GM12878 (cell line): ENCODE measurements at regions not wholly inside any gene's neighbourhood (a gene's known extent, or its start where the extent isn't known, plus 50 kb on each side); places are given as distances from the start of the nearest gene placed in this dataset.

Experiments used
- ATAC-seq: fragments of 200-7000 bp; cut with Tn5 transposase; 3 replicates; pipeline ENCODE4 v1.9.1; 2020; ENCODE audit warnings: mild to moderate bottlenecking, moderate library complexity
- BruUV-seq: library from RNA; stranded (reverse); fragments of 400-500 nt; replicated peaks from 2 replicates; lab custom pipeline; 2021; lab: Mats Ljungman, UMichigan
- CTCF ChIA-PET: fragments of 300-600 bp; sonication (Branson Sonifier 250); formaldehyde crosslinking; extraction: SDS; loops from one replicate; lab custom pipeline; 2021; ENCODE audit warnings: inconsistent platforms; lab: Yijun Ruan, JAX
- POLR2A ChIA-PET: fragments of 350-600 bp; formaldehyde crosslinking; extraction: SDS; loops from one replicate; lab custom pipeline; 2021; ENCODE audit warnings: inconsistent platforms; lab: Charles Lee
- RAD21 ChIA-PET: fragments of 300-600 bp; sonication (Branson Sonifier 250); formaldehyde crosslinking; loops from one replicate; lab custom pipeline; 2023; ENCODE audit warnings: antibody characterized with exemption; ENCODE audit not compliant: unreplicated experiment; lab: Charles Lee
- SMC1A ChIA-PET: fragments of 300-600 bp; sonication (Branson Sonifier 250); formaldehyde crosslinking; loops from one replicate; lab custom pipeline; 2023; ENCODE audit not compliant: unreplicated experiment, uncharacterized antibody; lab: Charles Lee
- DNase-seq: peaks from one replicate; pipeline ENCODE4 v3.0.0-alpha.2; 2011; ENCODE audit warnings: low read depth, low spot score
- FAIRE-seq: peaks from 3 replicates; lab custom pipeline; 2011; peaks lifted over from hg19 to GRCh38; lab: Jason Lieb, UNC
- H2AFZ ChIP-seq: 2 replicates; pipeline ENCODE4 v1.6.0; 2011; ENCODE audit warnings: low read depth, low read length, control low read depth; ENCODE audit not compliant: control insufficient read depth
- H3K27ac ChIP-seq: 2 replicates; pipeline ENCODE4 v1.5.1; 2011; ENCODE audit warnings: control low read depth; ENCODE audit not compliant: control insufficient read depth, insufficient read depth
- H3K27me3 ChIP-seq, 2 experiments: replicated peaks in 1 of 2; 2 replicates each; pipeline versions ENCODE4 v1.6.0 to v1.6.1; 2011; ENCODE audit warnings: low read length in 1 of 2; ENCODE audit not compliant: control insufficient read depth in 2 of 2, insufficient read depth in 2 of 2
- H3K36me3 ChIP-seq, 2 experiments: 2 replicates each; pipeline ENCODE4 v1.5.1; 2011; ENCODE audit warnings: low read length in 1 of 2; ENCODE audit not compliant: control insufficient read depth in 2 of 2, insufficient read depth in 2 of 2
- H3K4me1 ChIP-seq: 2 replicates; pipeline ENCODE4 v1.6.1; 2011; ENCODE audit warnings: mild to moderate bottlenecking, low read length, moderate library complexity, mixed read lengths; ENCODE audit not compliant: control insufficient read depth, insufficient read depth
- H3K4me2 ChIP-seq: 2 replicates; pipeline ENCODE4 v1.6.0; 2011; ENCODE audit warnings: control low read depth; ENCODE audit not compliant: control insufficient read depth, insufficient read depth
- H3K4me3 ChIP-seq: fragments of 200-600 bp; sonication (generic); 2 replicates; pipeline ENCODE4 v1.5.1; 2016
- H3K79me2 ChIP-seq: 2 replicates; pipeline ENCODE4 v1.6.0; 2011; ENCODE audit warnings: low read length; ENCODE audit not compliant: control insufficient read depth, insufficient read depth
- H3K9ac ChIP-seq: 2 replicates; pipeline ENCODE4 v1.8.0; 2011; ENCODE audit warnings: low read length, control low read depth, mixed read lengths; ENCODE audit not compliant: control insufficient read depth, insufficient read depth
- H3K9me3 ChIP-seq: replicated peaks from 3 replicates; pipeline ENCODE4 v1.5.1; 2011; ENCODE audit warnings: mild to moderate bottlenecking, low read length; ENCODE audit not compliant: control insufficient read depth, insufficient read depth
- H4K20me1 ChIP-seq: 2 replicates; pipeline ENCODE4 v1.6.0; 2011; ENCODE audit not compliant: control insufficient read depth, insufficient read depth
- BCL11A ChIP-seq: IDR thresholded peaks from 2 replicates; pipeline ENCODE4 v1.6.1; 2011; ENCODE audit warnings: low read depth, low read length
- BRCA1 ChIP-seq: IDR thresholded peaks from 2 replicates; pipeline ENCODE4 v1.6.1; 2011; ENCODE audit warnings: low read depth, low read length, improper control_type of control experiment
- CHD2 ChIP-seq: IDR thresholded peaks from 2 replicates; pipeline ENCODE4 v1.6.1; 2011; ENCODE audit warnings: low read depth, low read length, improper control_type of control experiment, borderline replicate concordance
- CREM ChIP-seq: IDR thresholded peaks from 2 replicates; pipeline ENCODE4 v1.6.1; 2014; ENCODE audit warnings: antibody characterized with exemption, low read depth
- IKZF2 ChIP-seq, 2 experiments: fragments of 450-650 bp; IDR thresholded peaks; 2 replicates each; pipeline ENCODE4 v1.6.1; 2017; ENCODE audit warnings: mild to moderate bottlenecking in 2 of 2, moderate library complexity in 2 of 2
- MTA3 ChIP-seq: IDR thresholded peaks from 2 replicates; pipeline ENCODE4 v1.6.1; 2012; ENCODE audit warnings: low read length, inconsistent platforms, borderline replicate concordance
- NFXL1 ChIP-seq: fragments of 450-650 bp; IDR thresholded peaks from 2 replicates; pipeline ENCODE4 v1.6.1; 2017; ENCODE audit warnings: antibody characterized with exemption, mild to moderate bottlenecking, borderline replicate concordance
- NR2C2 ChIP-seq: IDR thresholded peaks from 2 replicates; pipeline ENCODE4 v1.6.1; 2011; ENCODE audit warnings: borderline replicate concordance, low read depth; ENCODE audit not compliant: control insufficient read depth, insufficient read length
- RUNX3 ChIP-seq: IDR thresholded peaks from 2 replicates; pipeline ENCODE4 v1.6.1; 2012; ENCODE audit warnings: low read length, inconsistent platforms
- SMC3 ChIP-seq: IDR thresholded peaks from 2 replicates; pipeline ENCODE4 v1.6.1; 2011; ENCODE audit warnings: low read length, improper control_type of control experiment, borderline replicate concordance
- SREBF1 ChIP-seq: IDR thresholded peaks from 2 replicates; pipeline ENCODE4 v1.6.1; 2012; ENCODE audit warnings: mild to moderate bottlenecking, low read length
- SREBF2 ChIP-seq: IDR thresholded peaks from 2 replicates; pipeline ENCODE4 v1.6.1; 2012; ENCODE audit warnings: mild to moderate bottlenecking, low read length
- TCF12 ChIP-seq: IDR thresholded peaks from 2 replicates; pipeline ENCODE4 v1.6.1; 2011; ENCODE audit warnings: low read depth, mild to moderate bottlenecking, low read length
- YY1 ChIP-seq: IDR thresholded peaks from 2 replicates; pipeline ENCODE4 v1.6.1; 2011; ENCODE audit warnings: low read depth, mild to moderate bottlenecking, low read length
- ZNF24 ChIP-seq: fragments of 450-650 bp; IDR thresholded peaks from 2 replicates; pipeline ENCODE4 v1.6.1; 2017; ENCODE audit warnings: antibody characterized with exemption, mild to moderate bottlenecking
- whole genome bisulfite sequencing: methylation state at CpG from one replicate; pipeline ENCODE4 v1.1.6; 2016; ENCODE audit warnings: low lambda C conversion rate; ENCODE audit not compliant: insufficient replicate concordance, insufficient coverage; ENCODE audit errors: missing lambda C conversion rate; 5-methylcytosine and 5-hydroxymethylcytosine counted together
- in situ Hi-C: fragments of 300-500 bp; cut with MboI; formaldehyde crosslinking; loops from 9 replicates; pipeline ENCODE4 v1.14.3; 2018; ENCODE audit warnings: mixed read lengths
- intact Hi-C: fragments of 100-400 bp; cut with micrococcal nuclease; formaldehyde crosslinking; loops from one replicate; pipeline ENCODE4 v1.14.2; 2022; ENCODE audit not compliant: unreplicated experiment
- TF ChIP-seq, protein P1 (sequence below): fragments of 450-650 bp; IDR thresholded peaks from 2 replicates; pipeline ENCODE4 v1.6.1; 2014; ENCODE audit warnings: mild to moderate bottlenecking
- TF ChIP-seq, protein P2 (sequence below): fragments of 450-650 bp; formaldehyde crosslinking; IDR thresholded peaks from 2 replicates; pipeline ENCODE4 v1.4.0; 2022; ENCODE audit warnings: mild to moderate bottlenecking, moderate library complexity
- TF ChIP-seq, protein P3 (sequence below): IDR thresholded peaks from 2 replicates; pipeline ENCODE4 v1.6.1; 2012; ENCODE audit warnings: low read depth, low read length, improper control_type of control experiment

DNA sequence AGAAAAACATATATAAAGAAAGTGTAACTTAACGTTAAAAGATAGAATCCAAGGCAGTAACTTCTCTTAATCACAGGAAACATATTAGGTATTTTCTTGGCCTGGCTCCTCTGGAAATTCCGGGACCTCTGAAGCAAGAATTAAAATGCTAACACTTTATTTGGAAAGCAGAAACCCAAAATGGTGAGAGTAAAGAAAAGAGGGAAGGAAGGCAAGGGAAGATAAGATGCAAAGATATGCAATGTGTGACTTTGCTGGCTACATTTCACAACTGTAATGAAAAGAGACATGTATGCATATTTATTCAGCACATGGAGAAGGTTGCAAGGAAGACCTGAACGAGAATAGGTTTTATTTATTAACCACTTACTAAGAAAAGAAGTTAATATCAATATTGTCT is 372.5 kb downstream of the TBL1XR1 start:
- ChIA-PET CTCF (no interaction called here), SMC1A (no interaction called here), POLR2A (no interaction called here), RAD21 (no interaction called here)
- ATAC-seq (no peak), DNase-seq (no peak), FAIRE-seq (no peak)
- Histone ChIP-seq H4K20me1 (no peaks in the 10 kb centered on the region), H3K4me2 (no peak overlapping the region), H3K79me2 (no peaks in the 10 kb centered on the region), H3K36me3 (no peaks in the 10 kb centered on the region), H3K4me1 (no peaks in the 10 kb centered on the region), H3K9ac (no peak overlapping the region), H2AFZ (no peak overlapping the region), H3K9me3 (no peaks in the 10 kb centered on the region), H3K27me3 (no peaks in the 10 kb centered on the region), H3K4me3 (no peak overlapping the region), H3K27ac (no peak overlapping the region)
- WGBS = 0% methylated on average over 3 of the region's 3 CpGs
- intact Hi-C loops = no loop called here
- in situ Hi-C loops = no loop called here
- no TSS peak for BruUV-seq
- no peak for TF ChIP-seq MTA3
- no peak for TF ChIP-seq SREBF2
- TF ChIP-seq NFXL1 = no peak
- no peak for TF ChIP-seq RUNX3
- no peak for TF ChIP-seq CREM
- TF ChIP-seq BCL11A = no peak
- TF ChIP-seq IKZF2 (IDR thresholded peaks at IDR 0.05) = no peak
- TF ChIP-seq CHD2 = no peak
- TF ChIP-seq SREBF1 = no peak
- no peak for TF ChIP-seq NR2C2
- TF ChIP-seq, protein P1, sequence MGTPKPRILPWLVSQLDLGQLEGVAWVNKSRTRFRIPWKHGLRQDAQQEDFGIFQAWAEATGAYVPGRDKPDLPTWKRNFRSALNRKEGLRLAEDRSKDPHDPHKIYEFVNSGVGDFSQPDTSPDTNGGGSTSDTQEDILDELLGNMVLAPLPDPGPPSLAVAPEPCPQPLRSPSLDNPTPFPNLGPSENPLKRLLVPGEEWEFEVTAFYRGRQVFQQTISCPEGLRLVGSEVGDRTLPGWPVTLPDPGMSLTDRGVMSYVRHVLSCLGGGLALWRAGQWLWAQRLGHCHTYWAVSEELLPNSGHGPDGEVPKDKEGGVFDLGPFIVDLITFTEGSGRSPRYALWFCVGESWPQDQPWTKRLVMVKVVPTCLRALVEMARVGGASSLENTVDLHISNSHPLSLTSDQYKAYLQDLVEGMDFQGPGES = no peak
- no peak for TF ChIP-seq YY1
- no peak for TF ChIP-seq SMC3
- TF ChIP-seq TCF12 = no peak
- TF ChIP-seq, protein P2, sequence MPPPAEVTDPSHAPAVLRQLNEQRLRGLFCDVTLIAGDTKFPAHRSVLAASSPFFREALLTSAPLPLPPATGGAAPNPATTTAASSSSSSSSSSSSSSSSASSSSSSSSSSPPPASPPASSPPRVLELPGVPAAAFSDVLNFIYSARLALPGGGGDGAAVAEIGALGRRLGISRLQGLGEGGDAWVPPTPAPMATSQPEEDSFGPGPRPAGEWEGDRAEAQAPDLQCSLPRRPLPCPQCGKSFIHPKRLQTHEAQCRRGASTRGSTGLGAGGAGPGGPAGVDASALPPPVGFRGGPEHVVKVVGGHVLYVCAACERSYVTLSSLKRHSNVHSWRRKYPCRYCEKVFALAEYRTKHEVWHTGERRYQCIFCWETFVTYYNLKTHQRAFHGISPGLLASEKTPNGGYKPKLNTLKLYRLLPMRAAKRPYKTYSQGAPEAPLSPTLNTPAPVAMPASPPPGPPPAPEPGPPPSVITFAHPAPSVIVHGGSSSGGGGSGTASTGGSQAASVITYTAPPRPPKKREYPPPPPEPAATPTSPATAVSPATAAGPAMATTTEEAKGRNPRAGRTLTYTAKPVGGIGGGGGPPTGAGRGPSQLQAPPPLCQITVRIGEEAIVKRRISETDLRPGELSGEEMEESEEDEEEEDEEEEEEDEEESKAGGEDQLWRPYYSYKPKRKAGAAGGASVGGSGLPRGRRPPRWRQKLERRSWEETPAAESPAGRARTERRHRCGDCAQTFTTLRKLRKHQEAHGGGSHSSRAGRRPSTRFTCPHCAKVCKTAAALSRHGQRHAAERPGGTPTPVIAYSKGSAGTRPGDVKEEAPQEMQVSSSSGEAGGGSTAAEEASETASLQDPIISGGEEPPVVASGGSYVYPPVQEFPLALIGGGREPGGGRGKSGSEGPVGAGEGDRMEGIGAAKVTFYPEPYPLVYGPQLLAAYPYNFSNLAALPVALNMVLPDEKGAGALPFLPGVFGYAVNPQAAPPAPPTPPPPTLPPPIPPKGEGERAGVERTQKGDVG (CRISPR knock-in tag) = no peak
- TF ChIP-seq ZNF24 = no peak
- TF ChIP-seq, protein P3, sequence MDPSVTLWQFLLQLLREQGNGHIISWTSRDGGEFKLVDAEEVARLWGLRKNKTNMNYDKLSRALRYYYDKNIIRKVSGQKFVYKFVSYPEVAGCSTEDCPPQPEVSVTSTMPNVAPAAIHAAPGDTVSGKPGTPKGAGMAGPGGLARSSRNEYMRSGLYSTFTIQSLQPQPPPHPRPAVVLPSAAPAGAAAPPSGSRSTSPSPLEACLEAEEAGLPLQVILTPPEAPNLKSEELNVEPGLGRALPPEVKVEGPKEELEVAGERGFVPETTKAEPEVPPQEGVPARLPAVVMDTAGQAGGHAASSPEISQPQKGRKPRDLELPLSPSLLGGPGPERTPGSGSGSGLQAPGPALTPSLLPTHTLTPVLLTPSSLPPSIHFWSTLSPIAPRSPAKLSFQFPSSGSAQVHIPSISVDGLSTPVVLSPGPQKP = no peak
- no peak for TF ChIP-seq BRCA1
